HG03025 (cell line): ENCODE measurements at regions not wholly inside any gene's neighbourhood (a gene's known extent, or its start where the extent isn't known, plus 50 kb on each side); places are given as distances from the start of the nearest gene placed in this dataset.
A peak's percentile ranks its signal among the peaks of the same experiment; 100 is the strongest.
"Not testable (repeated sequence)": the region's sequence is repeated elsewhere in the genome, so short reads cannot be mapped to it uniquely, and the experiment has no call there.

Experiments
- ATAC-seq: cut with Tn5 transposase; IDR thresholded peaks from one replicate; pipeline ENCODE4 v1.9.1; 2021; ENCODE audit warnings: mild to moderate bottlenecking, moderate library complexity; ENCODE audit not compliant: unreplicated experiment, low FRiP score

DNA sequence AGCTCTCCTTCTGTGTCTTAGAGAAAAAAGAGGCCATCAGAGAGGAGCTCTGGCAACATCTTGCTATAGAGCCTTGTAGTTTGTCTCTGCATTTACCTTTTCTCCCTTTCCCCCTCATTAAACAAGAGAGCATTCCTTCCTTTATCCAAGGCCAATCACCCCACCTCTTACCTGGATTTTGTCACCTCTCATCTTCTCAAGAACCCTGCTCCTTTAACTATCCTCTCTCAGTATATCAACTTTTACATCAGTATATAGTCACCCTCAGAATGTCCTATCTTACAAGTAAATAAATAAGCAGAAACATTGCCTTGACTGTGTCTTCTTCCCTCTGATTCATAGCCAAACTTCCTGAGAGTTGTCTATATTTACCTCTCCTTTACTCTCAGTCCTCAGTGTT lies 105.0 kb upstream of the SLC38A2 start:
- ATAC-seq: no peak

- no peak for ATAC-seq
Observed at GRCh38 chr12:46475972-46476645, 103.5 kb upstream of the SLC38A2 start.

- ATAC-seq: not testable (repeated sequence)
Observed at GRCh38 chr12:46474385-46474784, 101.8 kb upstream of the SLC38A2 start.

DNA sequence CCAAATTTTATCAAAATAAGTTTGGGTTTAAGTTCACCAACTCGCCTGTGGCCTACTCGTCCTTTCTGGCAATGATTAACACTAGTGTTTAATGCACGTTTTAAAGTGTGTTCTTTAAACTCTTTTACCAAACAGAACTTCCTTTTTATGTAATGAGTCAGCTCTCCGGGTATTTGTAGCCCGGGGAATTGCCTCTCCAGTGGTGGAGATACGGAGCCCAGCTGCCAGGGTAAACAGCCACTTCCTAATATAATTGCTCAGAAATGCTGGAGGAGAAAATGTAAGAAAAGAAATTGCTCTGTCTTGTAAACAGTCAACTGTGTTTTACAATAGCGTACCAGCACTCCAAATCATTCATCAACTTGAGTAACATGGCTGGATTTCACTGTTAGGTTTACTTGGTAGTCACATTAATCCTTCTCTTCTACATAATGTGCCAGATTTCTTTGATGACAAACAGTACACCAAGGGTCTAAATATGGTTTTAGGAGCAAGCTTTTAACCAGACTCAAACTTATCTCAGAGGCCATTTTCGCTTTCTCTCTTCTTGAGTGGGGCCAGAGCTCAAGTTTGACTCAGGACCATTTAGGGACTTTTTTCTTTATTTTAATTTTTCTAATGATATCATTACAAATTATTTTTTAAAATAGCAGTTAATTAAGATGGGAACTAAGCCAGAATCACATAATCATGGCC lies 101.2 kb upstream of the SLC38A2 start:
- peak; percentile 51 for ATAC-seq

DNA sequence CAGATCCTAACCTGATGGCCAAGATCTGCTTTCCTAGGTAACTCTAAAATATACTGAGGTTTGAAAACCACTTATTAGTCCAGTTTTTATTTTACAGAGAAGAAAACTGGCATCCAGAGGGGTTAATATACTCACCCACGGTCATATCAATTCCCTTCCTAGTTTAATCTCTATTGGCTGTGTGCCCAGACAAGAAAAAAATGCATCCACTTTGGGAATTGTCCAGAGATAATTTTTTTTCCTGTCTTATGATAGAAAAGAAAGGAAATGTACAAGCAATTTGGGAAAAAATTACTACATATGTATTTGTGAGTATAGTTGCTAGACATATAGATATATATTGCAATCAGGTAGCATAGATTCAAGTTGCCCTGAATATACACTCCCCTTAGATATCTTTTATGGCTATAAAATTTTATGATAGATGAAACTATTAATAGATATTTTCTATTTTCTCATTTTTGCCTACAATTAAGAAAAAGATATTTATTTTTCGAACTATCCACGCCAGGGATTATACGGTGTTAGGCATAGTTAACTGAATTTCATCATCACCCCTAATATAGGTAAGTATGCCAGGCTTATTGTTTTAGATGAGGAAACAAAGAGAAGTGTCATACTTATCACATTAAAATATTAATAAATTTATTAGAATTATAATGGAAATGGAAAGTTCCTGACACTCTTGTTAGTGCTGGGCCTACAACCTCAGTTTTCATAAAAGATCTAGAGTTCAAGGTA lies 100.5 kb upstream of the SLC38A2 start:
- ATAC-seq: no peak

- ATAC-seq: no peak
Observed at GRCh38 chr12:46472144-46472705, 99.7 kb upstream of the SLC38A2 start.

DNA sequence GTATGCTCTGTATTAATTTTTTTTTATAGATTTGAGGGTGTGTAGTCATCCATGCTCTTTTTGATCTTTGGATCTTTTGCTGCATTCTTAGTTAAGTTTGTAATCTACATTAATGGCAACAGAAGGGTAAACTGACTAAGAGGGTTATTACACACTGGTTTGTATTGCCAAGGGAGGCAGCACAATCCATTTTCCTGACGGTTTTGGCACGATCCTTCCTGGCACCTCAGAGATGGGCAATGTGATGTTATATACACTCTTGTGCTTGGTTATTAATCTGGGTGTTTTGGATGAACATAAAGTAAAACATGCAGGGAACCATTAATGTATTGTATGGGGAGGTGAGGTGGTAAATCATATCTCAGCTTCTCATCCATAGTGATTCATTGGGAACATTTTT lies 98.8 kb upstream of the SLC38A2 start:
- no peak for ATAC-seq

GRCh38 chr12:46470975-46471374 lies 98.4 kb upstream of the SLC38A2 start:
- no peak for ATAC-seq

DNA sequence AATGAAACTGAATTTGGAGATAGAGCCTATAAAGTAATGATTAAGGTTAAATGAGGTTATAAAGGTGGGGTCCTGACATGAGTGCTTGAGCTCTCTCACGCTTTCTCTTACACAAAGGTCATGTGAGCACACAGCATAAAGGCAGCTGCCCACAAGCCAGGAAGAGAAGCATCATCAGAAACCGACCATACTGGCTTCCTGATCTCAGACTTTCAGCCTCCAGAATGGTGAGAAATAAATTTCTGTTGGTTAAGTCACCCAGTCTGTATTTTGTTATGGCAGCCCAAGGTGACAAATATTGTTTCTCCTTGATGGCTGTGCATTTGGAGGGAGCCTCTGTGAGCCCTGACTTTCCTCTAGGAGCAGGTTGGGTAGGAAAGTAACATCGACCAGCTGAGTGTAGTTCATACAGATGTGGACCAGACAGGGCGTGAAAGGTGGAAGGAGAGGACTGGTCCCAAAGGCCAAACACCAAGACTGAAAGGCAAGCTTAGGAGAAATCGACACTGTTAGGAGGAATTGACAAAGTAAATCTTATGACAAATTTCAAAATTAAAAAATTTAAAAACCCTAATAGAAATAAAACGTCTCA lies 97.6 kb upstream of the SLC38A2 start:
- no peak for ATAC-seq

DNA sequence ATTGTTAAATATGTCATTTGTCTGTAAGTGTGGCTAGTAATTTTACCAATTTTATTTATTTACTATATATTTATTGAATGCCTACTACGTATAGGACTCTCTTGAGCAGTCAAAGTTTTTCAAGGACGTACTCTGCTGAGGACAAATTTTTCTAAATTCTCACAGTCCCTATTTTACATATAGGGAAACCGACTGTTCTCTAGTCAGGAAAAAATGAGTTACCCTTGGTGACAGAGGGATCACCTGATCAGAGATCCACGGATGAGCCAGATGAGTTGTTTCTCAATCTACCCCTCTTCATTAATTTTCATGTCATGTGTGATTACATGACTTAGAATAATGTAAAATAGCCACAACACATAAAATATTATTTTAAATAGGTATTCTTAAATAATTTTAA lies 96.2 kb upstream of the SLC38A2 start:
- ATAC-seq: no peak

DNA sequence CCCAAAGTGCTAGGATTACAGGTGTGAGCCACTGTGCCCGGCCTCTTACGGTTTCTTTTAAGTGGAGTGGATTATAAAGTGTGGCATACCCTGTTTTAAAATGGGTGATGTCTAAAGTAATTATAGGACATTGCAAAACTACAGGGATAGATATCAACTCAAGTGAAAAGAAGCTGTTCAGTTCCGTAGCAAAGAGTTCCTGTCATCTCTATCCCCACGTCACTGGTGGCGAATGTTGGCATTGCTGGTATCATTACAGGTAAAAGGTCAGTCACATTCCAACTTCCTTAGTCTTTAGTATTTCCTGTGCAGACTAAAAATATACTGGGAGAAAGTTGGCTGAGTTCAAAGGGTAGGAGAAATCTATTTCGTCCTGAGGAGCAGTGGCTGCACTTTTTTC lies 95.6 kb upstream of the SLC38A2 start:
- no peak for ATAC-seq

- no peak for ATAC-seq
Observed at GRCh38 chr12:46465307-46465706, 92.7 kb upstream of the SLC38A2 start.

GRCh38 chr12:46464863-46465262 lies 92.3 kb upstream of the SLC38A2 start:
- ATAC-seq: no peak

DNA sequence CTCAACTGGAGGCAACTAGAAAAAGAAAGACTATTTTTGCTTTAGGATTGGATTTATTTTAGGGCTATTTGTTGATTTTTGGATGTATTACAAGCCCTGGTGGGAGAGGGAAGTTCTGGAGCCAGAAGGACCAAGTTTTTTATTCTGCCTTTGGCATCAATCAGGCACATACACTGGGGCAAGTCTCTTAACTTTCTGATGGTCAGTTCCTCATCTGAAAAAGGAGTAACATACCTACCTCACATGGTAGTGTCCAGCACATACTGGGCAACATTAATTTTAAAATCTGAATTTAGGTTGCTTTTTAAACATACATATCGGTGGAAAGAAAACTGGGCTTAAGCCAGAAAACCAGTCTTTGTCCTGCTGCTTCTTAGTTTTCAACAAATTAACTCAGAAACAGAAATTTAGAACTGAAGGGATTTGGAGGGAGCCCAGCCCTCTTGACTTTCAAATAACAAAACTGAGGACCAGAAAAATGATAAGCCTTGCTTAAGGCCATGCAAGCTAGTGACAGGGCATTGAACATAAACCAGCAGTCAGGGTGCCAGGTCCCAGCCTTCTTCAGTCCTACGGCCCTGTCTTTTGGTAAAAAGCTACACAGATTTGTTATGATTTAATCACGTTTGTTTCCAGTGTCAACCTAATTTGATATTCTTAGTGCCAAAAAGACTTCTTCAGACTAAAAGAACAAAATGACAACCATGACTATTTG lies 90.2 kb upstream of the SLC38A2 start:
- ATAC-seq: no peak

- ATAC-seq: no peak
Observed at GRCh38 chr12:46461907-46462640, 89.5 kb upstream of the SLC38A2 start.

DNA sequence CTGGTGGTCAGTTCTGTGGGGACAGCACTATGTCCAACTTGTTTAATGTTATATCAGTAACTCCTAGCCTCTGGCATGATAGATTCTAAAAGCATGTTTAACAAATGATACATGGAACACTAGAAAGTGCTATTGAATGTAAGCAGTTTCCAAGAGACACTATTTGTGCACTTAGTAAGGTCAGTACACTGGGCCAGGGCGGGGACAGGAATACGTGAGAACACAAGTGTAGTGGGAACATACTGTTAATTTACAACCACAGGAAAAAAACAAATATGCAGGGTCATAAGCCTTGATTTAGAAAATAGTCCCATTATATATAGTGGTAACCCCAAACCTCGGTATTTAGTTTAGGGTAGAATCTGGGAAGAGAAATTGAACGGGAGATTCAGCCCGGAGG lies 88.9 kb upstream of the SLC38A2 start:
- ATAC-seq: no peak

DNA sequence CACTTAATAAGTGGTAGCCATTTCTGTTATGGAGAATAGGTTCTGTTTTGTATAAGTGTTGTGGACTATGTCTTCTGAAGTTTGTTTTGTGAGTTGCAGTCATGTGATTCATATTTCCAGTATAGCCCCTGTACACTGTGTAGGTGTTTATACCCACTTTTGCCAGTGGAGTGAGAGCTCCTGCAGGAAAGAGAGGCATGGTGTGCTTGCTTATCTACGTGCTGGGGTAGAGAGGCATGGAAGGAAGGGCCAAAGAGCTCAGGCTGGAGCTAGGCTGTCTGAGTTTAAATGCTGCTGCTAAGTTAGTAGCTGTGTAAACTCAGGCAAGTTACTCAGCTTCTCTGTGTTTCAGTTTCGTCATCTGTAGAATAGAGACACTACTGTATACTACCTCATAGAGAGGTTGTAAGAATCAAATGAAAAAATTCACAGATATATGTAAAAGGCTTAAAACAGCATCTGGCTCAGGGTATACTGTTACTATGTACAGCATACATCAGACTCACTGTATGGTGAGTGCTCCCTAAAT lies 88.2 kb upstream of the SLC38A2 start:
- ATAC-seq: no peak

DNA sequence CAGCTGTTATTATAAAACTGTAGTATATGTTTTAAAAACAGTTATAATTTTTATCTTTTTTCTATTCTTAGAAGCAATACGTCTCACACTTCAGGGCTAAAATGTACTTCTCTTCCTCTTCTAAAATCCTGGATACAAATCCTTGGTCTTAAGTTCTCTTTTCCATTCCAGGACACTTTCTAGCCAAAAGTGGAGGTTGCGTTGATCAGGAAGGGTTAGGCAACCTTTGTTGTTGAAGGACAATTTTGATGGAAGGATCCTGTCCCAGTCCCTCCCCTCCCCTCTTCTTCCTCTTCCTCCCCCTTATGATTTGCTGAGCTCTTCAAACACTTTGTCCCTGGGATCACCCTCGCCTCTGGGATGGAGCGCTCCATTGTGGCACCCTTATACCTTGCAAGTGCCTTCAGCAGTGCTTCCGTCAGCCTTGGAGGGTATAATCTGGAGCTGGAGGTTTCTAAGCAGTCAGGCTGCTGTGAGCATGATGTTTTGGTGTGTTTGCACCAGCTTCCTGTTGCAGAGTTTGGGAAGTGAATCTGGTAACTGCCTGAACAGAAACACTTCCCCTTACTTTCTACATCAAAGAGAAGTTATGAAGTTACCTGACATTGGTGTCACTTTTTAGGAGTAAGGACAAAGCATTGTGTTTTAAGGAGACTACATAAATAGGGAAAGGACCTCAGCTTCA lies 87.4 kb upstream of the SLC38A2 start:
- no peak for ATAC-seq

GRCh38 chr12:46459111-46459510 lies 86.5 kb upstream of the SLC38A2 start:
- ATAC-seq: no peak
